OCI-LY3 (cell line): ENCODE measurements at regions not wholly inside any gene's neighbourhood (a gene's known extent, or its start where the extent isn't known, plus 50 kb on each side); places are given as distances from the start of the nearest gene placed in this dataset.

Experiments
- CTCF ChIP-seq: fragments of 200-600, 300-600 bp; sonication (generic); IDR thresholded peaks from 2 replicates; pipeline ENCODE4 v1.5.1; 2014; ENCODE audit warnings: antibody characterized with exemption, low read length, low read depth
- EZH2phosphoT487 ChIP-seq: fragments of 200-600 bp; shearing (Covaris generic); IDR thresholded peaks from 2 replicates; pipeline ENCODE4 v1.6.1; 2018; ENCODE audit warnings: antibody characterized with exemption, mixed run types, low read depth

GRCh38 chr4:19944806-19945205 is 306.9 kb upstream of the SLIT2 start:
- no peak for TF ChIP-seq CTCF
- TF ChIP-seq EZH2phosphoT487: no peak
